Astrocyte of the cerebellum (primary cell): ENCODE measurements at regions not wholly inside any gene's neighbourhood (a gene's known extent, or its start where the extent isn't known, plus 50 kb on each side); places are given as distances from the start of the nearest gene placed in this dataset.

Experiments
- DNase-seq: peaks from one replicate; pipeline ENCODE4 v3.0.0-alpha.2; 2011; ENCODE audit warnings: low read depth
- H3K4me3 ChIP-seq: 2 replicates; pipeline ENCODE4 v1.5.1; 2011; ENCODE audit warnings: mild to moderate bottlenecking, low read depth, low read length, moderate library complexity
- in situ Hi-C: cut with HindIII; loops from 2 replicates; pipeline ENCODE4 v1.10.0; 2017; ENCODE audit warnings: low sequenced_read_pairs
- TF ChIP-seq, protein P1 (sequence below): IDR thresholded peaks from 2 replicates; pipeline ENCODE4 v1.5.1; 2012; ENCODE audit warnings: low read length, low read depth, moderate library complexity, mild to moderate bottlenecking; ENCODE audit errors: missing control alignments

DNA sequence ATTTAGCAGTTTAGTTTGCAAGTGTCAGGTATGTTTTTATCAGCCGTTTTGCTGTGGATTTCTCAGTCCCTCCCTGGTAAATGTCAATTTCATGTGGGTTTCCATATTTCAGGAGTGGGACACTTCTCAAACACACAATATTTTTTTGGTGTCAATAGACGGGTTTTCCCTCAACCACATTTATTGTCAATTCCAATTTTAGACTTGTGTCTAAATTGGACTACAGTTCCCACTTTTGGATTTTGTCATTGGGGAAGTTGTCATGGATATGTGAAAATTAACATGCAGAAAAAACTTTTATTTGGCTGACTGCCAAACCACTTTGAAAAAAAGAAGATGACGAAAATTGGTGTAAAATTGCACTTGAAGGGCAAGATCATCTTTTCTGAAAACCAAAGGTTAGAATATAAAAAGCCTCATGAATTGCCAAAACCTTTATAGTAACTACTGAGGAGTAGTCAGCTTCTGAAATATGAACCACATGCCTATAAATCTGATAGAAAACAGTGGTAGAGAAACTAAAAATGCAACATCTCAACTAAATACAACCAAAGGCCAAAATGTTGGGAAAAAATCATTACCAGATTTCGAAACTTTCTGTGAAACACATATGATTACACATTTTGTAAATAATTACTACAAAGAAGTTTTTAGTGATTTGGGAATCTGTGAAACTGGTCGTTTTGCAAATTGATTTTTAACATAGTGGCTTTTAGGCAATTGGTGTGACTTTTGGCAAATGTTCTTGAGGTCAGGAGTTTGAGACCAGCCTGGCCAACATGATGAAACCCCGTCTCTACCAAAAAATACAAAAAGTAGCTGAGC lies 106.4 kb downstream of the BCL2L11 start:
- TF ChIP-seq, protein P1, sequence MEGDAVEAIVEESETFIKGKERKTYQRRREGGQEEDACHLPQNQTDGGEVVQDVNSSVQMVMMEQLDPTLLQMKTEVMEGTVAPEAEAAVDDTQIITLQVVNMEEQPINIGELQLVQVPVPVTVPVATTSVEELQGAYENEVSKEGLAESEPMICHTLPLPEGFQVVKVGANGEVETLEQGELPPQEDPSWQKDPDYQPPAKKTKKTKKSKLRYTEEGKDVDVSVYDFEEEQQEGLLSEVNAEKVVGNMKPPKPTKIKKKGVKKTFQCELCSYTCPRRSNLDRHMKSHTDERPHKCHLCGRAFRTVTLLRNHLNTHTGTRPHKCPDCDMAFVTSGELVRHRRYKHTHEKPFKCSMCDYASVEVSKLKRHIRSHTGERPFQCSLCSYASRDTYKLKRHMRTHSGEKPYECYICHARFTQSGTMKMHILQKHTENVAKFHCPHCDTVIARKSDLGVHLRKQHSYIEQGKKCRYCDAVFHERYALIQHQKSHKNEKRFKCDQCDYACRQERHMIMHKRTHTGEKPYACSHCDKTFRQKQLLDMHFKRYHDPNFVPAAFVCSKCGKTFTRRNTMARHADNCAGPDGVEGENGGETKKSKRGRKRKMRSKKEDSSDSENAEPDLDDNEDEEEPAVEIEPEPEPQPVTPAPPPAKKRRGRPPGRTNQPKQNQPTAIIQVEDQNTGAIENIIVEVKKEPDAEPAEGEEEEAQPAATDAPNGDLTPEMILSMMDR, result no peak
- in situ Hi-C loops, result no loop called here

DNA sequence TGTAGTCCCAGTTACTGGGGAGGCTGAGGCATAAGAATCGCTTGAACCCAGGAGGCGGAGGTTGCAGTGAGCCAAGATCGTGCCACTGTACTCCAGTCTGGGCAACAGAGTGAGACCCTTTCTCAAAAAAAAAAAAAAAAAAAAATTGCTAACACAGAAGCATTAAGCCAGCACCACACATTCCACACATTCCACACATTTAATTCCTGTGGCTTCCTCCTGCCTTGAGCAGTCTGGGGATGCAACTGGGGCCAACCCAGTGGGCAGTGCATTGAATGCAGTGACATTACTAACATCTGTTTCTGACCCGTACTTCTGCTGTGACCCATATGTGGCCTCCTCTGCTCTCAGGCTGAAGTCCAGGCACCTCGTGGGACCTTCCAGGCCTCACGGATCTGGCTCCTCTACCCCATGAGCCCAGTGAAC lies 107.0 kb downstream of the BCL2L11 start:
- TF ChIP-seq, protein P1, result no peak
- peak; percentile 70 for DNase-seq
- in situ Hi-C loops, result no loop called here

More for the DNA sequence above, 106.4 kb downstream of the BCL2L11 start:
- DNase-seq, result peak; percentile 78
- no peak overlapping the region for H3K4me3 ChIP-seq

DNA sequence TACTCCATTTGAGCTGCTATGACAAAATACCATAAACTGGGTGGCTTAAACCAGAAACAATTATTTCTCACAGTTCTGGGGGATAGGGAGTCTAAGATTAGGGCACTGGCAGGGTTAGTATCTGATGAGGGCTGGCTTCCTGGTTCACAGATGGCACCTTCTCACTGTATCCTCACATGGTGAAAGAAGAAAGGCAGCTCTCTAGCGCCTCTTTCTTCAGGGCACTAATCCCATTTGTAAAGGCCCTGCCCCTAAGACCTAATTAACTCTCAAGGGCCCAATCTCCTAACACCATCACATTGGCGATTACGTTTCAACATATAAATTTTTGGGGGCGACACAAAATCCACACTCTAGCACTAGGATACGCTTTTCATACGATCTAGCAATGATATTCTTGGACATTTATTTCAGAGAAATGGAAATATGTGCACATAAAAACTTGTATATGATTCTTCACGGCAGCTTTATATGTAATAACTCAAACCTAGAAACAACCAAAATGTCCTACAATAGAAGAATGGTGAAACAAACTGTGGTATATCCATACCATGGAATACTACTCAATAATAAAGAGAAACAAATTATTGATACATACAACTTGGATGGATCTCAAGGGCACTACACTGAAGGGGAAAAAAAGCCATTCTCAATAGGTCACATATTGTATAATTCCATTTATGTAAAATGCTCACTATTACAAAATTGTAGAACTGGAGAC lies 111.0 kb downstream of the BCL2L11 start:
- TF ChIP-seq, protein P1, result no peak
- no peak overlapping the region for H3K4me3 ChIP-seq
- DNase-seq, result no peak
- in situ Hi-C loops, result no loop called here

More for the DNA sequence above, 107.0 kb downstream of the BCL2L11 start:
- H3K4me3 ChIP-seq, result no peak overlapping the region

DNA sequence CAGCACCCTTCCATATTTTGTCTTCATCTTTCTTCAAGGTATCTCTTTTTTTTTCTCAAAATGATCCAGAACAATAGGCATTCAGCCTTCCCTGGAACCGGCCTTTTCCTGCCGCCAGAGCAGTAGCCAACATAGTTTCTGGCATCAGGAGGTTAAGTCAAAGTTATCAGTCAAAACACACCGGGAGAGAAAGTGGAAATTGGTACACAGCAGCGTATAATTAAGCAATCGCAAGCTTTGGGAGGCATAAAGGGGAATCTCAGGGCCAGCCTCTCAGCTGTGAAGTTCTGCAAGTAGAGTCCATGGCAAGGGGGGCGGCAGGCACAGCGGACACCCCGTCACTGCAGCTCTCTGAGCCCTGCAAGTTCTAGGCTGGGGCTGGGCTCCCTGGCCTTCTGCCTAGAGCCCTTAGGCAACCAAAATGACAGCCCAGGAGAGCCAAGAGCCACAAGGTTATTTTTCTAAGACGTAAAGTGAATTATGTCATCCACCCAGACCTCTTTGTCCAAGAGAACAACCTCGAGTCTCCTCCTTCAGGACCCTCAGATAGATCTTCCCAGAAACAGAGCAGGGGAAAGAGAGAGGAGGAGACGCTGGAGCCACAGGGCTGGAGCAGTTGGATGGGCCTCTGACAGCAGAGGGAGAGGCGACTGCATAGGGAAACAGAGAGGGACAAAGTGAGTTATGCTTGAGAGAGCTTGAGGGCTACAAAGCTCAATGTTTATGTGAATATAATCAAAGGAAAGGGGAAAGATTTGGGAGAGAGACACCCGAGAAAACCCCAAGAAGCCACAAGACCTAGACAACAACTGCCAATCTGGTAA lies 114.7 kb downstream of the BCL2L11 start:
- in situ Hi-C loops, result no loop called here
- TF ChIP-seq, protein P1, result no peak
- H3K4me3 ChIP-seq, result no peak overlapping the region
- DNase-seq, result no peak

DNA sequence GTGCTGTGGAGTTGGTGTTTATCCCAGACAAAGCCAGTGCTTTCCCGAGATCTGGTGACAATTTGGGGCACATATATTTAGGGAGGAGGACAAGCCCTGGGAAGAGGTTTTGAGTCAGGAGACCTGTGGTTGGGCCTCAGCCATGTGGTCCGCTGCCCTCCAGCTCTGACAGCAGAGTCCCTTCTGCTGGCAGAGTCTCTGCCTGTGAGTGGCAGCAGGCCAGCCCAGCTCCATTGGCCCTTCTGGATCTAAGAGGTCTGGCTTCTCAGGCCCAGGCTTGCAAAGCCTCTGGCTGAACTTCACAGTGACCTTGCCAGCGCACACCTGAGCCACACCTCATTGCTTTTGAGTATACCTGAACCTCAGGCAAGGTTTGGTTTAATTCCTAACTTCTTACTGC lies 115.3 kb downstream of the BCL2L11 start:
- in situ Hi-C loops, result no loop called here
- H3K4me3 ChIP-seq, result no peak overlapping the region
- TF ChIP-seq, protein P1, result no peak
- DNase-seq, result no peak

DNA sequence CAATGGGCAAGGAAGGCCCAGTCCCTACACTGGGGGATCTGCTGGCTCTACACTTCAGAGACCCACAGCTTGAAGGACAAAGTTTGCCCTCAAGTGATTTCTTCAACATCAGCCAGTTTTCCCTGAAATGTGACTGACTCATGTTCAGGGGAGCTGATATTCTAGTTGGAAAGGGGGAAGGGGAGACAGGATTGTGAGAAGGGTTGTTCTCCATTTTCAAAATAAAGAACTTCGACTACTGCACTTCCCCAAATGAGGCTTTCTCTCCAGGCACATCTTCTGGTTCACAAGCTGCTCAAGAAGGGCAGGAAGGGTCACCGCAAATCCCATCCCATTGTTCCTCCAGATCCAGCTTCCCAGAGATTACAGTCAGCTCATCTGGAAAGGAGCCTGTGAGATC lies 117.6 kb downstream of the BCL2L11 start:
- DNase-seq, result no peak
- no peak overlapping the region for H3K4me3 ChIP-seq
- in situ Hi-C loops, result no loop called here
- TF ChIP-seq, protein P1, result no peak
